ENCODE measurements at regions not wholly inside any gene's neighbourhood (a gene's known extent, or its start where the extent isn't known, plus 50 kb on each side); places are given as distances from the start of the nearest gene placed in this dataset.
"Not testable (repeated sequence)": the region's sequence is repeated elsewhere in the genome, so short reads cannot be mapped to it uniquely, and the experiment has no call there.

GRCh38 chr2:14494759-14495158 lies 137.8 kb upstream of the LRATD1 start:
- H3K4me1 ChIP-seq (ENCODE audit: control insufficient read depth in 2 of 2, insufficient read depth in 1 of 2, low read depth in 1 of 2, low read length in 2 of 2): peaks cover 0 to 4% of the 10 kb centered on the region in 2 donors
- H3K27ac ChIP-seq (replicated peaks; ENCODE audit: low read length): no peak overlapping the region
- no peaks in the 10 kb centered on the region for H3K36me3 ChIP-seq (replicated peaks in 1 of 2; ENCODE audit: control insufficient read depth in 2 of 2, insufficient read depth in 2 of 2, low read length in 2 of 2)
- H2AFZ ChIP-seq (ENCODE audit: low read length): no peak overlapping the region
- no peak overlapping the region for H3K4me3 ChIP-seq (ENCODE audit: low read length in 2 of 2)
- H2BK120ac ChIP-seq (ENCODE audit: low read depth, low read length): no peak overlapping the region
- no peak overlapping the region for H3K9ac ChIP-seq (ENCODE audit: low read depth, low read length, poor library complexity)
- H3K14ac ChIP-seq (ENCODE audit: low read length): no peak overlapping the region
- H4K91ac ChIP-seq (ENCODE audit: low read depth, low read length, poor library complexity): no peak overlapping the region
- no peak overlapping the region for H3K4ac ChIP-seq (ENCODE audit: low read length)
- no peak overlapping the region for H3K23ac ChIP-seq (ENCODE audit: low read depth, low read length, poor library complexity)
- H3K79me1 ChIP-seq (ENCODE audit: low read depth, low read length): no peaks in the 10 kb centered on the region
- WGBS, 2 donors (ENCODE audit: extremely low coverage in 2 of 2, insufficient read length in 2 of 2, insufficient replicate concordance in 1 of 2): no CpG with 5 or more reads among the region's 1 CpG
- H2BK15ac ChIP-seq (ENCODE audit: low read length): no peak overlapping the region
- H3K9me3 ChIP-seq (replicated peaks in 1 of 2; ENCODE audit: control insufficient read depth in 2 of 2, insufficient read depth in 1 of 2, low read depth in 1 of 2, low read length in 2 of 2): no peaks in the 10 kb centered on the region
- no peak for DNase-seq (ENCODE audit: low spot score)
- no peak overlapping the region for H4K8ac ChIP-seq (ENCODE audit: low read depth, low read length)
- H3K27me3 ChIP-seq (ENCODE audit: control insufficient read depth in 3 of 3, insufficient read depth in 3 of 3, low read depth in 1 of 3, low read length in 3 of 3): no peaks in the 10 kb centered on the region
- no peak overlapping the region for H2AK5ac ChIP-seq (ENCODE audit: low read depth, low read length)
- H2BK12ac ChIP-seq (ENCODE audit: low read length): no peak overlapping the region
- H2BK5ac ChIP-seq (ENCODE audit: low read length): no peak overlapping the region
- no peak overlapping the region for H3K18ac ChIP-seq (ENCODE audit: low read length)
- H3K4me2 ChIP-seq (ENCODE audit: insufficient read depth, low read length, poor library complexity, severe bottlenecking): no peak overlapping the region

GRCh38 chr2:14501061-14501460 lies 131.5 kb upstream of the LRATD1 start:
- Histone ChIP-seq H3K23ac (ENCODE audit: low read depth, low read length, poor library complexity) (no peak overlapping the region), H3K4me3 (ENCODE audit: low read length in 2 of 2) (no peak overlapping the region), H4K8ac (ENCODE audit: low read depth, low read length) (no peak overlapping the region), H2BK15ac (ENCODE audit: low read length) (no peak overlapping the region), H3K9me3 (replicated peaks in 1 of 2; ENCODE audit: control insufficient read depth in 2 of 2, insufficient read depth in 1 of 2, low read depth in 1 of 2, low read length in 2 of 2) (no peaks in the 10 kb centered on the region), H2AFZ (ENCODE audit: low read length) (no peak overlapping the region), H3K36me3 (replicated peaks in 1 of 2; ENCODE audit: control insufficient read depth in 2 of 2, insufficient read depth in 2 of 2, low read length in 2 of 2) (no peaks in the 10 kb centered on the region), H4K91ac (ENCODE audit: low read depth, low read length, poor library complexity) (no peak overlapping the region), H3K4ac (ENCODE audit: low read length) (no peak overlapping the region), H3K9ac (ENCODE audit: low read depth, low read length, poor library complexity) (no peak overlapping the region), H2BK120ac (ENCODE audit: low read depth, low read length) (no peak overlapping the region), H3K79me1 (ENCODE audit: low read depth, low read length) (no peaks in the 10 kb centered on the region), H3K27me3 (ENCODE audit: control insufficient read depth in 3 of 3, insufficient read depth in 3 of 3, low read depth in 1 of 3, low read length in 3 of 3) (no peaks in the 10 kb centered on the region), H3K18ac (ENCODE audit: low read length) (no peak overlapping the region), H3K4me1 (ENCODE audit: control insufficient read depth in 2 of 2, insufficient read depth in 1 of 2, low read depth in 1 of 2, low read length in 2 of 2) (peaks cover 0 to 1% of the 10 kb centered on the region in 2 donors), H2AK5ac (ENCODE audit: low read depth, low read length) (no peak overlapping the region), H3K27ac (replicated peaks; ENCODE audit: low read length) (no peak overlapping the region), H2BK12ac (ENCODE audit: low read length) (no peak overlapping the region), H3K4me2 (ENCODE audit: insufficient read depth, low read length, poor library complexity, severe bottlenecking) (no peak overlapping the region), H2BK5ac (ENCODE audit: low read length) (no peak overlapping the region), H3K14ac (ENCODE audit: low read length) (no peak overlapping the region)
- no peak for DNase-seq (ENCODE audit: low spot score)
- no CpG with 5 or more reads among the region's 6 CpGs for WGBS, 2 donors (ENCODE audit: extremely low coverage in 2 of 2, insufficient read length in 2 of 2, insufficient replicate concordance in 1 of 2)

GRCh38 chr2:14506955-14507354 lies 125.6 kb upstream of the LRATD1 start:
- H3K23ac ChIP-seq (ENCODE audit: low read depth, low read length, poor library complexity); H4K8ac ChIP-seq (ENCODE audit: low read depth, low read length); H4K91ac ChIP-seq (ENCODE audit: low read depth, low read length, poor library complexity); H3K9me3 ChIP-seq (replicated peaks in 1 of 2; ENCODE audit: control insufficient read depth in 2 of 2, insufficient read depth in 1 of 2, low read depth in 1 of 2, low read length in 2 of 2); H3K4me1 ChIP-seq (ENCODE audit: control insufficient read depth in 2 of 2, insufficient read depth in 1 of 2, low read depth in 1 of 2, low read length in 2 of 2); H2BK12ac ChIP-seq (ENCODE audit: low read length); H3K18ac ChIP-seq (ENCODE audit: low read length); H3K27me3 ChIP-seq (ENCODE audit: control insufficient read depth in 3 of 3, insufficient read depth in 3 of 3, low read depth in 1 of 3, low read length in 3 of 3); H3K4me3 ChIP-seq (ENCODE audit: low read length in 2 of 2); H3K4me2 ChIP-seq (ENCODE audit: insufficient read depth, low read length, poor library complexity, severe bottlenecking); H3K79me1 ChIP-seq (ENCODE audit: low read depth, low read length); H2BK15ac ChIP-seq (ENCODE audit: low read length); H2AK5ac ChIP-seq (ENCODE audit: low read depth, low read length); H2AFZ ChIP-seq (ENCODE audit: low read length); H3K27ac ChIP-seq (replicated peaks; ENCODE audit: low read length); H3K36me3 ChIP-seq (replicated peaks in 1 of 2; ENCODE audit: control insufficient read depth in 2 of 2, insufficient read depth in 2 of 2, low read length in 2 of 2); H3K14ac ChIP-seq (ENCODE audit: low read length); H2BK120ac ChIP-seq (ENCODE audit: low read depth, low read length); H3K9ac ChIP-seq (ENCODE audit: low read depth, low read length, poor library complexity); H2BK5ac ChIP-seq (ENCODE audit: low read length); DNase-seq (ENCODE audit: low spot score); H3K4ac ChIP-seq (ENCODE audit: low read length): not testable (repeated sequence)
- WGBS, 2 donors (ENCODE audit: extremely low coverage in 2 of 2, insufficient read length in 2 of 2, insufficient replicate concordance in 1 of 2): no CpG with 5 or more reads among the region's 12 CpGs

- Histone ChIP-seq H3K23ac (ENCODE audit: low read depth, low read length, poor library complexity) (no peak overlapping the region), H3K4ac (ENCODE audit: low read length) (no peak overlapping the region), H4K91ac (ENCODE audit: low read depth, low read length, poor library complexity) (no peak overlapping the region), H3K18ac (ENCODE audit: low read length) (no peak overlapping the region), H4K8ac (ENCODE audit: low read depth, low read length) (no peak overlapping the region), H3K4me1 (ENCODE audit: control insufficient read depth in 2 of 2, insufficient read depth in 1 of 2, low read depth in 1 of 2, low read length in 2 of 2) (peaks cover 0 to 4% of the 10 kb centered on the region in 2 donors), H3K36me3 (replicated peaks in 1 of 2; ENCODE audit: control insufficient read depth in 2 of 2, insufficient read depth in 2 of 2, low read length in 2 of 2) (no peaks in the 10 kb centered on the region), H2BK120ac (ENCODE audit: low read depth, low read length) (no peak overlapping the region), H3K9ac (ENCODE audit: low read depth, low read length, poor library complexity) (no peak overlapping the region), H3K9me3 (replicated peaks in 1 of 2; ENCODE audit: control insufficient read depth in 2 of 2, insufficient read depth in 1 of 2, low read depth in 1 of 2, low read length in 2 of 2) (peaks cover 0 to 4% of the 10 kb centered on the region in 2 donors), H3K4me3 (ENCODE audit: low read length in 2 of 2) (no peak overlapping the region), H3K14ac (ENCODE audit: low read length) (no peak overlapping the region), H3K4me2 (ENCODE audit: insufficient read depth, low read length, poor library complexity, severe bottlenecking) (no peak overlapping the region), H2AK5ac (ENCODE audit: low read depth, low read length) (no peak overlapping the region), H3K27ac (replicated peaks; ENCODE audit: low read length) (no peak overlapping the region), H3K79me1 (ENCODE audit: low read depth, low read length) (no peaks in the 10 kb centered on the region), H3K27me3 (ENCODE audit: control insufficient read depth in 3 of 3, insufficient read depth in 3 of 3, low read depth in 1 of 3, low read length in 3 of 3) (no peaks in the 10 kb centered on the region), H2BK12ac (ENCODE audit: low read length) (no peak overlapping the region), H2BK15ac (ENCODE audit: low read length) (no peak overlapping the region), H2AFZ (ENCODE audit: low read length) (no peak overlapping the region), H2BK5ac (ENCODE audit: low read length) (no peak overlapping the region)
- WGBS, 2 donors (ENCODE audit: extremely low coverage in 2 of 2, insufficient read length in 2 of 2, insufficient replicate concordance in 1 of 2): no CpG with 5 or more reads among the region's 4 CpGs
- DNase-seq (ENCODE audit: low spot score): no peak
Observed at GRCh38 chr2:14511541-14511940, 121.0 kb upstream of the LRATD1 start.

Measured in neuronal stem cell (in vitro differentiated cells).